Coronary artery (tissue), 2 donors: ENCODE measurements at regions not wholly inside any gene's neighbourhood (a gene's known extent, or its start where the extent isn't known, plus 50 kb on each side); places are given as distances from the start of the nearest gene placed in this dataset.

Experiments
- DNase-seq: peaks from one replicate; pipeline ENCODE4 v3.0.0-alpha.2; 2017; ENCODE audit warnings: low spot score
- H3K27ac ChIP-seq, 2 donors: fragments of 200-600 bp; sonication (generic); one replicate each; pipeline ENCODE4 v1.5.1; 2016 to 2019
- H3K4me3 ChIP-seq: fragments of 200-600 bp; sonication (generic); 2 replicates; pipeline ENCODE4 v1.5.1; 2016; ENCODE audit warnings: mild to moderate bottlenecking, moderate library complexity
- CTCF ChIP-seq: fragments of 200-600 bp; sonication (generic); IDR thresholded peaks from one replicate; pipeline ENCODE4 v1.5.1; 2019; ENCODE audit warnings: antibody characterized with exemption

- no peak for TF ChIP-seq CTCF
- Histone ChIP-seq H3K27ac (no peak overlapping the region), H3K4me3 (no peak overlapping the region)
- no peak for DNase-seq
These were observed 264.9 kb downstream of the EBLN2 start for GRCh38 chr3:73326396-73326795.

GRCh38 chr3:73327052-73327451, 265.6 kb downstream of the EBLN2 start:
- H3K27ac ChIP-seq = no peak overlapping the region
- TF ChIP-seq CTCF = no peak
- H3K4me3 ChIP-seq = no peak overlapping the region
- no peak for DNase-seq
